ENCODE measurements at regions not wholly inside any gene's neighbourhood (a gene's known extent, or its start where the extent isn't known, plus 50 kb on each side); places are given as distances from the start of the nearest gene placed in this dataset.

GRCh38 chr10:78118591-78118990, 84.9 kb downstream of the RPS24 start:
- TF ChIP-seq CTCF (IDR thresholded peaks at IDR 0.05) (no peak), GABPA (IDR thresholded peaks at IDR 0.05; ENCODE audit: low read depth) (no peak), MAX (IDR thresholded peaks at IDR 0.05; ENCODE audit: low read depth) (no peak), YY1 (IDR thresholded peaks at IDR 0.05; ENCODE audit: low read depth) (no peak), RFX5 (IDR thresholded peaks at IDR 0.05; ENCODE audit: low read length) (no peak), TEAD4 (IDR thresholded peaks at IDR 0.05; ENCODE audit: borderline replicate concordance, insufficient read depth) (no peak), SIN3A (IDR thresholded peaks at IDR 0.05; ENCODE audit: borderline replicate concordance, low read depth, low read length) (no peak), RAD21 (IDR thresholded peaks at IDR 0.05; ENCODE audit: low read length) (no peak), RCOR1 (IDR thresholded peaks at IDR 0.05; ENCODE audit: low read length) (no peak), TCF12 (IDR thresholded peaks at IDR 0.05) (no peak), FOXM1 (IDR thresholded peaks at IDR 0.05; ENCODE audit: low read depth) (no peak)
